AG09319 (cell line): ENCODE measurements at regions not wholly inside any gene's neighbourhood (a gene's known extent, or its start where the extent isn't known, plus 50 kb on each side); places are given as distances from the start of the nearest gene placed in this dataset.

Source experiments
- DNase-seq: peaks from one replicate; pipeline ENCODE4 v3.0.0-alpha.2; 2010; ENCODE audit warnings: low read depth; ENCODE audit errors: extremely low read depth
- TF ChIP-seq, protein P1 (sequence below): IDR thresholded peaks from 2 replicates; pipeline ENCODE4 v1.5.1; 2011; ENCODE audit warnings: low read depth, mild to moderate bottlenecking, inconsistent platforms, low read length, moderate library complexity

DNA sequence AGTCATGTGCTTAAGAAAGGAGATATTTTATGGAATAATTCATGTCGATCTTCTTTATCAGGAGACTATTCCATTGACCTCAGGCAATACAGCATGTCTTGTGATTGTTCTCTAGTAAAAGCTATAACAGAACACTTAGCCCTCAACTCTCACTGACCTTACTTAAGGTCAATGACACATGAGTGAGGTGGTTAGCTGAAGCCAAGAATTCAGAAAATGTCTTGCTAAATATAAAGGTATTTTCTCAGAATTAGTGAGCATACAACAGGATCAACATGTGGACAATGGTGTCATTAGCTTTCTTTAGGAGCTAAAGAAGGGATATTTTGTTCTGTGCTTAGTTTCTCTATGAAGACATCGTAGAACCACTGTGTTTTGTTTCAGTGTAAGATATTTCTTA is 1730.4 kb upstream of the SLC10A2 start:
- DNase-seq: no peak
- TF ChIP-seq, protein P1, sequence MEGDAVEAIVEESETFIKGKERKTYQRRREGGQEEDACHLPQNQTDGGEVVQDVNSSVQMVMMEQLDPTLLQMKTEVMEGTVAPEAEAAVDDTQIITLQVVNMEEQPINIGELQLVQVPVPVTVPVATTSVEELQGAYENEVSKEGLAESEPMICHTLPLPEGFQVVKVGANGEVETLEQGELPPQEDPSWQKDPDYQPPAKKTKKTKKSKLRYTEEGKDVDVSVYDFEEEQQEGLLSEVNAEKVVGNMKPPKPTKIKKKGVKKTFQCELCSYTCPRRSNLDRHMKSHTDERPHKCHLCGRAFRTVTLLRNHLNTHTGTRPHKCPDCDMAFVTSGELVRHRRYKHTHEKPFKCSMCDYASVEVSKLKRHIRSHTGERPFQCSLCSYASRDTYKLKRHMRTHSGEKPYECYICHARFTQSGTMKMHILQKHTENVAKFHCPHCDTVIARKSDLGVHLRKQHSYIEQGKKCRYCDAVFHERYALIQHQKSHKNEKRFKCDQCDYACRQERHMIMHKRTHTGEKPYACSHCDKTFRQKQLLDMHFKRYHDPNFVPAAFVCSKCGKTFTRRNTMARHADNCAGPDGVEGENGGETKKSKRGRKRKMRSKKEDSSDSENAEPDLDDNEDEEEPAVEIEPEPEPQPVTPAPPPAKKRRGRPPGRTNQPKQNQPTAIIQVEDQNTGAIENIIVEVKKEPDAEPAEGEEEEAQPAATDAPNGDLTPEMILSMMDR: no peak

DNA sequence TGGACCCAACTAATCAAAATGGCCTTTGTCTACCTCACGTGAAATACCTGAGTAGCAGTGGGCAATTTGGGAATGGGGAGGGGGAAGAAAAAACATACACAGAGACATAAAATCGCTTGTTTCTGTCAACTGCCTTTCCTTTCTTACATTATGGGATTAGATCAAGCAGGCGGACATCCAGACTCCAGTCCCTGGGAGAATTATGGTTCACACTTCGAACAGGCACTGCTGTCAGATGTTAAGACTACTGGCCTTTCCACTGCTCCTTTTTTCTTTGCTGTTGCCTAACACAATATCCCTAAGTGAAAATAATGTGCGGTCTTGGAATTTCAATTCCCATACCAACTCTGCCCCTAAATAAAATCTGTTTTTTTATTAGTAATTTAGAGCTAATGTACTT is 1719.7 kb upstream of the SLC10A2 start:
- DNase-seq: no peak

DNA sequence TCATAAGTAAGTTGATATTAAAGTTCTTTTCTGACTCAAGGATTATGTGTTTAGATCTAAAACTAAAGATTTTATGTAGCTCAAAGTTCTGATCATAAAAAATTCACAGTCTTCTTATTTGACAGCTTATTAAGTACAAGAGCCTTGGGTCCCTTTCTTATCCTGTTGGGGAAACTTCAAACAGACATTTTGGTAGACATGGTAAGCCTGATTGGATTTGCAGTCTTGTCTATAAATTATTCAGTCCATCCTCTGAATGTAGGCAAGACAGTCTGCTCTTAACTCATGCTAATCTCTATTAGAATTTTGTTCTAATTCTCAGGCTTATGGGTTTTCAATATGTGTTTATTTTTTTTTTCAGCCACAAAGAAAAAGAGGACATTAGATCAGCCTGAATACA is 1718.7 kb upstream of the SLC10A2 start:
- TF ChIP-seq, protein P1: no peak
- DNase-seq: no peak

More for the DNA sequence above, 1719.7 kb upstream of the SLC10A2 start:
- TF ChIP-seq, protein P1: no peak

DNA sequence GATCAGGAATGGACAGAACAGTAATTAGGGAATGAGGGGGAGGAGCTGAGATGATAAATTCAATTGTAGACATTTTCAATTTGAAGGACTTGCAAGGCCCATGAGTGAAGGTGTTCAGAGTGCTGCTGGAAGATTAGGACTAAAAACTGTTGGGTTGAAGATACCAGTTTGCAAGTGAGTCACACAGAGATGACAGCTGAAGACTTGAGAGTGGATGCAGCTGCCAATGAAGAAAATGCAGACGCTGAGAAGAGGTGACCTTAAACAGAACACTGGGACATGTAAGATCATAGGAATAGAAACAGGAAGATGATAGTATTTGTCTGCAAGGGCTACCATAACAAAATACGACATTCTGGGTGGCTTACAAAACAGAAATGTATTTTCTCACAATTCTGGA is 1716.5 kb upstream of the SLC10A2 start:
- no peak for DNase-seq
- TF ChIP-seq, protein P1: no peak

DNA sequence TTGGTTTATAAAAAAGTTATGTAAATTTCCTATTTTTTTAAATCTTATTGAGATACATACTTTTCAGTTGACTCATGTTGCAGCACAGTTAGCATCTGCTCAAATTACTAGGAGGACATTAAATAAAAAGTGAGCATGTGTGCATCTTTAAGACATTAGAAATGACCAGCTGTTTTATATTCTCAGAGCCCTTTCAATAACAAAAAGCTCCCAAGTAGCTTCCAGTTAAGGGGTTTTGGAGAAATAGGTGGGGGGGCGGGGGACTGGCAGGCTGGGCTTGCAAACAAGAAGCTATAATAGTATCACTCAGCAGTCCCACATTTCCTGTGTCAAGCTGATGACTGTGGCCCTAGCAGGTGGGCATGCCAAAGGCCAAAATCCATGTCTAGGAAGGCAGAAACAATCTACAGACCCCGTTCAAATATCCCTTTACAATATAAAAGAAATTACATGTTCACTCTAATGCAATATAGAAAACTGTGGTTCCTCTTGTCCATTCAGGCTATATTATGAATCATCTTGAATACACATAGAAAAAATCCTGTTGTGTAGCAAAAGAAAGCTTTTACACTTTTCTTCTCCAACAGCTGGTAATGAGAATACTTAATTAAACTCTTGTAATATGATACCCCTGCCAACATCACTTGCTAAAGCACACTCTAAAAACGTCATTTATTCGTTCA is 1713.2 kb upstream of the SLC10A2 start:
- no peak for DNase-seq
- TF ChIP-seq, protein P1: no peak

DNA sequence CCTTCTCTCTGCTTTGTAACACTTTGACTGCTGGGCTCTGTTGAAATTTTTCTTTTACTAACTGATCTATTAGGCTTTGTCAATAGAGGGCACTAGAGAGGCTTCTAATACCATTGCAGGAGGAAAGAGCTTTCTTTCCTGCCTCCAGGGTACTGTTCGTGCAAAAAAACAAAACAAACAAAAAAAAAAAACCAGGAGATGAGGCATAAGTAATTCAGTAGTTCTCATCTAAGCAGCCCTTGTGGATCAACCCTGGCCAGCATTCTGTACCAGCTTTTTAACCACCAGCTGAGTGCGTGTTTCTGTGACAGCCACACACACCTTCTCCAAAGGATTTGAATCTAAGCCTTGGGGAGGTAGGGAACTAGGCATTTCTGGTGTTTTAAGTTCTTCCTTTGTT is 1707.6 kb upstream of the SLC10A2 start:
- TF ChIP-seq, protein P1: peak; percentile 22
- DNase-seq: no peak

DNA sequence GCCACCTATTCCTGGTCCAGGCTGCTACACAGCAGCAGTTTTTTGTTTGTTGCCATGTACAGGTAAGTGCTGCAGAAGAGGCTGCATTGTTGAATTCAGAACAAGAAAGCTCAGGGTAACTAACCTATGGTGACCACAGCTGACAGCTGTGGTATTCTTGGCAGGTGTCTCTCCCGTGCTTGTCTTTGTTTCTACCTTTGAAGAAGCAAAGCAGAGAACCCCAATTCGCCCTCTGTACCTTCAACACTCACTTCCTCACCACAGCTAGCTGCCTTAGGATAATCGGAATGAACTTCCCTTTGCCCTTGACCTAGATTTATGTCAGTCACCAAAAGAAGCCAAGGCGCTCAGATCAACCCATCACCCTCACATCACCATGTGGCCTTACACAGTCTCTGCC is 1703.3 kb upstream of the SLC10A2 start:
- TF ChIP-seq, protein P1: no peak
- no peak for DNase-seq
